ENCODE measurements at regions not wholly inside any gene's neighbourhood (a gene's known extent, or its start where the extent isn't known, plus 50 kb on each side); places are given as distances from the start of the nearest gene placed in this dataset.

DNA sequence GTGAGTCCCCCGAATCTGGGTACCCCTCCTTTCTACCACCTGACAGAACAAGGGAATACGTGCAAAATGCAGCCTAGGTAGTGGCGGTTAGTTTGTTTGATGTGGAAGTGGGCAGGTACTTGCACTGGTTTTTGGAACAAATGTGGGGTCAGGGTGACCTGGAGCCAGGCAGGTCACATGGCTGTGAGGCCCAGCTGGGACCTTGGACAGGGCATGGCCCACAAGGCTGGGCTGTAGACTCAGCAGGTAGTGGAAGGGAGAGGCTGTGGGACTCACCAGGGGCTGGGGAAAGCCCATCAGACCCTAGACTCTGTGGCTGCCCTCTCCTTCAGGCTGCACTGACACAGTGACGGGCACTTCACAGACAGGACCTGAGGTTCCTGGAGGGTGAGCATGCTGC, 159.9 kb upstream of the ADCY1 start:
- Histone ChIP-seq H2AFZ (ENCODE audit: low read depth, low read length, poor library complexity, severe bottlenecking) (no peak overlapping the region), H3K4me2 (ENCODE audit: low read length) (no peak overlapping the region), H3K4me1 (ENCODE audit: control insufficient read depth in 1 of 2, insufficient read depth in 2 of 2, low read length in 2 of 2) (no peaks in the 10 kb centered on the region), H3K9ac (ENCODE audit: low read length) (no peak overlapping the region), H3K9me3 (ENCODE audit: control insufficient read depth in 1 of 2, insufficient read depth in 1 of 2, low read depth in 1 of 2, low read length in 2 of 2) (no peaks in the 10 kb centered on the region), H3K9me2 (ENCODE audit: insufficient read depth) (no peaks in the 10 kb centered on the region), H3K4me3 (replicated peaks in 1 of 2; ENCODE audit: low read depth in 1 of 2, low read length in 2 of 2) (no peak overlapping the region), H3K36me3 (ENCODE audit: control insufficient read depth in 1 of 2, insufficient read depth in 2 of 2, low read length in 2 of 2) (no peaks in the 10 kb centered on the region), H3K27ac (ENCODE audit: low read depth, low read length) (no peak overlapping the region), H3K27me3 (ENCODE audit: insufficient read depth, low read length) (peaks cover 27% of the 10 kb centered on the region), H3K79me2 (ENCODE audit: insufficient read depth, low read length) (no peaks in the 10 kb centered on the region), H4K20me1 (ENCODE audit: insufficient read depth) (no peaks in the 10 kb centered on the region)
- ChIA-PET RAD21 (ENCODE audit: low non-redundant PET in 1 of 2, low total read pairs in 2 of 2, uncharacterized antibody in 2 of 2, unreplicated experiment in 2 of 2) (no interaction called here), CTCF (no interaction called here), POLR2A (no interaction called here)
- DNase-seq (ENCODE audit: low read depth, low spot score) (no peak), ATAC-seq (no peak)
- intact Hi-C loops (cut with micrococcal nuclease): no loop called here
- BruUV-seq (replicated peaks): no TSS peak
- TF ChIP-seq SP1 (IDR thresholded peaks at IDR 0.05; ENCODE audit: low read depth): no peak
- TF ChIP-seq TCF7L2 (IDR thresholded peaks at IDR 0.05; ENCODE audit: borderline replicate concordance, extremely low read depth, insufficient read depth, insufficient read length): no peak

DNA sequence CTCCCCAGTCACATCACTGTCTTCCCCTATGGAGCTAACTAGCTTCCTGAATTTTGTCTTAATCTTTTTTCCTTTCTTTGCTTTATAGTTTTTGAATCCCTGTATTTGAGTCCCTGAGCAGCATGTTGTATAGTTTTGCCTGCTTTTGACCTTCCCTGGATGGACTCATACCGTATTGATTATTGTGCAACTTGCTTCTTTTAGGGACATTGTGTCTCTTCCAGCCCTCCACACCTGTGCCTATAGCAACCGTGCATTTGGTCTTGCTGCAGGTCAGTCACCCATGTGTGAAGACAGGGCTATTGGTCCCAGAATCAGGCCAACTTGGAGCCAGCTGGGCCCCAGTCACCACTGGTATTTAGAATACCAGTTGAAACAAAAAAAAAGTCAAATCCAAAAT, 158.9 kb upstream of the ADCY1 start:
- Histone ChIP-seq H3K9me3 (ENCODE audit: control insufficient read depth in 1 of 2, insufficient read depth in 1 of 2, low read depth in 1 of 2, low read length in 2 of 2) (no peaks in the 10 kb centered on the region), H4K20me1 (ENCODE audit: insufficient read depth) (no peaks in the 10 kb centered on the region), H3K4me3 (replicated peaks in 1 of 2; ENCODE audit: low read depth in 1 of 2, low read length in 2 of 2) (no peak overlapping the region), H3K27ac (ENCODE audit: low read depth, low read length) (no peak overlapping the region), H3K9ac (ENCODE audit: low read length) (no peak overlapping the region), H3K4me2 (ENCODE audit: low read length) (no peak overlapping the region), H3K27me3 (ENCODE audit: insufficient read depth, low read length) (peaks cover 38% of the 10 kb centered on the region), H3K4me1 (ENCODE audit: control insufficient read depth in 1 of 2, insufficient read depth in 2 of 2, low read length in 2 of 2) (no peaks in the 10 kb centered on the region), H3K36me3 (ENCODE audit: control insufficient read depth in 1 of 2, insufficient read depth in 2 of 2, low read length in 2 of 2) (no peaks in the 10 kb centered on the region), H3K9me2 (ENCODE audit: insufficient read depth) (no peaks in the 10 kb centered on the region), H3K79me2 (ENCODE audit: insufficient read depth, low read length) (no peaks in the 10 kb centered on the region), H2AFZ (ENCODE audit: low read depth, low read length, poor library complexity, severe bottlenecking) (no peak overlapping the region)
- intact Hi-C loops (cut with micrococcal nuclease): no loop called here
- DNase-seq (ENCODE audit: low read depth, low spot score): no peak
- RAD21 ChIA-PET (ENCODE audit: low non-redundant PET in 1 of 2, low total read pairs in 2 of 2, uncharacterized antibody in 2 of 2, unreplicated experiment in 2 of 2): no interaction called here
- POLR2A ChIA-PET: no interaction called here
- TF ChIP-seq, protein P1, sequence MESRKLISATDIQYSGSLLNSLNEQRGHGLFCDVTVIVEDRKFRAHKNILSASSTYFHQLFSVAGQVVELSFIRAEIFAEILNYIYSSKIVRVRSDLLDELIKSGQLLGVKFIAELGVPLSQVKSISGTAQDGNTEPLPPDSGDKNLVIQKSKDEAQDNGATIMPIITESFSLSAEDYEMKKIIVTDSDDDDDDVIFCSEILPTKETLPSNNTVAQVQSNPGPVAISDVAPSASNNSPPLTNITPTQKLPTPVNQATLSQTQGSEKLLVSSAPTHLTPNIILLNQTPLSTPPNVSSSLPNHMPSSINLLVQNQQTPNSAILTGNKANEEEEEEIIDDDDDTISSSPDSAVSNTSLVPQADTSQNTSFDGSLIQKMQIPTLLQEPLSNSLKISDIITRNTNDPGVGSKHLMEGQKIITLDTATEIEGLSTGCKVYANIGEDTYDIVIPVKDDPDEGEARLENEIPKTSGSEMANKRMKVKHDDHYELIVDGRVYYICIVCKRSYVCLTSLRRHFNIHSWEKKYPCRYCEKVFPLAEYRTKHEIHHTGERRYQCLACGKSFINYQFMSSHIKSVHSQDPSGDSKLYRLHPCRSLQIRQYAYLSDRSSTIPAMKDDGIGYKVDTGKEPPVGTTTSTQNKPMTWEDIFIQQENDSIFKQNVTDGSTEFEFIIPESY (IDR thresholded peaks at IDR 0.05; ENCODE audit: extremely low read depth, insufficient replicate concordance, low read length): no peak
- no peak for TF ChIP-seq TCF7L2 (IDR thresholded peaks at IDR 0.05; ENCODE audit: borderline replicate concordance, extremely low read depth, insufficient read depth, insufficient read length)
- no TSS peak for BruUV-seq (replicated peaks)
- no peak for ATAC-seq
- CTCF ChIA-PET: no interaction called here

Measured in HCT116 (cell line).